Activated CD4-positive, alpha-beta T cell treated with anti-CD3 and anti-CD28 coated beads, Interleukin-2, amount 50 U/mL, for 24 hours (primary cell): ENCODE measurements at regions not wholly inside any gene's neighbourhood (a gene's known extent, or its start where the extent isn't known, plus 50 kb on each side); places are given as distances from the start of the nearest gene placed in this dataset.
"Not testable (repeated sequence)": the region's sequence is repeated elsewhere in the genome, so short reads cannot be mapped to it uniquely, and the experiment has no call there.

Source experiments
- DNase-seq, 2 donors: peaks; one replicate each; pipeline ENCODE4 v3.0.0-alpha.2; 2020; ENCODE audit warnings: low read depth in 1 of 2, low spot score in 1 of 2

DNA sequence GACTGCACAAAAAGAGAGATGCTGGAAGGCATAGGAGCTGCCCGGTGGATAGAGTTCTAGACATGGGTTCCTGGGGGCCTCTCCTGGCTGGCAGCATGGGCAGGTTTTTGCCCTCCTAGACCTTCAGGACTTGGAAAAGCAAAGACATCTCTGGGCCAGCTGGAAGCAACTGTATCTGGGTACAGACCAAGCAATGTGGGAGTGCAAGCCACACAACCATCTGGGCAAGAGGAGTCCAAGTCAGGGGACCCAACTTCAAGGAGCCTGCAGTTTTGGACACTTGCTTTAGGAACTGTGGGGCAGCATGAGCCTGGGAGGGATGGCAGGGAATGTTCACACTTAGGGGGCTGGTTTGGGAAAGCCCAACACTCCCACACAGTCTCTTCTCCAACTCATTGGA is 323.3 kb downstream of the GADD45G start:
- no peak for DNase-seq

DNA sequence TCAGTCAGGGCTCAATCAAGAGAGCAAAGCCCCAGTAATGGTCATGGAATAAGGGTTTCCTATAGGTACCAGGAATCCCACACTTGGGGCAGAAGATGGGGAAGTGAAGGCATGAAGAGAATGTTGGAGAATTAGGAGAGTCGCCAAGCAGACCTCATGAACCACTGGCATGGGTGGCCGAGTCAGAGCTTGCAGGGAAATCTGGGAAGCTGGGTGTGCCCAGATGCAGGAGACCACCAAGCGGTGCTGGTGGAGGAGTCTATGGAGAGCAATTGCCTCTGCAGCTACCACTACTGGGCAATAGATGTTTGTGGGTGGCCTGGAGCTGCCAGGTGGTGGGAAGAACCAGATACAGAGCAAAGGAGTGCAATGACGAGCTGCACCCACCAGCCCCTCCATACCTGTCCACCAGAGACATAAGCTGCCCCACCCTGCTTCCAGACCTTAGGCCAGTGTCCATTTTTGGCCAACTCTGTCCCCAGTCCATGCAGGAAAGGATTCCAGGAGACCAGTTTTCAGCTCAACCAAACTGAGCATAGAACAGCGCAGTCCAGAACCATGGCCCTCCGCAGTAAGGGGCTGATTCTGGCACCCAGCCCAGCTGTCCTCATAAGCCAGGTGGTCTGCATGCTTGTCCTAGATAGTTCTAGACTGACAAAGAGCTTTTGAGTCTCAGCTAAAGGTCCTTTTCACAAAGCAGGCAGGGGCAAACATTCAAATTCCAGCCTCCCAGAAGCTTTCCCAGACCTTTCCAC is 323.9 kb downstream of the GADD45G start:
- no peak for DNase-seq

DNA sequence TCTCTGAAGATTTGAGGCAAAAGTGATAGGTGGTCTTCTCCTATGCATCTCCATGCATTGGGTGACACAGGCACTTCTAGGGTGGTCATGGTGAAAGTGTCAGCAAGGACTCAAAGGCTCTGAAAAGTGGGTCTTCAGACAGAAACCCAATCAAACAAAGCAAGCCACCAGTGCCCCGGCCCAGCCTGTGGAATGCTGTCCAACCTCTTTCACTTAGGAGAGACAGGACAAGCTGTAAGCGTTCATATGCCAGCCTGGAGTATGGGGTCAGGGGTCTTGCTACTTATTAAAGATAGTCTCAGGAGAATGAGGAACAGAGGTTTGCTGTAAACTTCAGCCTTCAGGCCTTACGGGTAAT is 324.5 kb downstream of the GADD45G start:
- DNase-seq, result no peak

DNA sequence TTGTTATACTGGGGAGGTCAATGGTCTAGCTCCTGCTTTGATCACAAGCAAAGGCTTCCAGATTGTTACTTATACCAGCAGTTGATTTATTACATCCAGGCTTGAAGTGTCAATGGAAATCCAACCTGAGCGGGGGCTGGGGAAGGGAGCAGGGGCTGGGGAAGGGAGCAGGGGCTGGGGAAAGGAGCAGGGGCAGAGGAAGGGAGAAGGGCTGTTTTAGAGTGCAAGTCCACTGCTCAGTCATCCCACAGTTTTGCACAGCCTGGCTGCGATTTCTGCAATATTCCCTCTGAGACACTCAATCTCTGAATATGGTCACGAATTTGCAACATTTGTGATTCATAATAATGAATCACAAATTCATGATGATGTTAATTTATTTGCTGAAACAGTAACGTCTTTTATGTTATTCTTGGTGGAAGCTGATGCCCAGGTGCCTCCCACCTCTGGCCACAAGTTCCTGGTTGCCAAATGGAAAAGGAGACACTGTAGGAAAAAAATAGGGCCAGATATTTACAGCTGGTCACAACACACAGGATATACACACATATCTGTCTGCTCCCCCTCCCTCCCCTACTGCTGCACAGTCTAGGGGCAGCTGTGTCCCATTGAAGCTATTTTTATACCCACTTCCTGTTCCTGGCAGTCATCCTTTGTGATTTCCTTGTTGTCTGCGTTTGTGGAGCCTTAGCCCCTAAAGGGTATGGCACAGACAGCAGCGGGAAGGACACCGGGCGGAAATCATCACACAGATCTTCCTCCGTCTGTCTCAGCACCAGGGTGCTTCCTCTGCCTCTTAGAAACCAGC is 325.1 kb downstream of the GADD45G start:
- no peak for DNase-seq

DNA sequence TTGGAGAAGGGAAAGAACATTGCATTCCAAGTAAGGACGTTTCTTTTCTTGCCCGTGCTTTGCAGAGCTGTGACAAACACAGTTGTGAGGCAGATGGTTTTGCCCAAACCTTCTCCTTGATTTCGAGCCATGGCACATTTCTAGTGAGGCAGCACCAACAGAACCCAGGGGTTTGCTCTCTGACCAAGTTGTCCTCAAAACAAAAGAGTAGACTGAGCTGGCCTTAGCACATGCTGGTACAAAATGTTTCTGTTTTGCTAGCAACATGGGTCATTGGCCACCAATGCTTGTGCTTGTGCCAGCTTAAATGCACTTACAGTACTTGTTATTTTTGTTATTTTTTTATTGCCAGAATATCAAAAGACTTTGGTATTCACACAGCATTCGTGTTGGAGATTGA is 328.8 kb downstream of the GADD45G start:
- DNase-seq, result no peak

DNA sequence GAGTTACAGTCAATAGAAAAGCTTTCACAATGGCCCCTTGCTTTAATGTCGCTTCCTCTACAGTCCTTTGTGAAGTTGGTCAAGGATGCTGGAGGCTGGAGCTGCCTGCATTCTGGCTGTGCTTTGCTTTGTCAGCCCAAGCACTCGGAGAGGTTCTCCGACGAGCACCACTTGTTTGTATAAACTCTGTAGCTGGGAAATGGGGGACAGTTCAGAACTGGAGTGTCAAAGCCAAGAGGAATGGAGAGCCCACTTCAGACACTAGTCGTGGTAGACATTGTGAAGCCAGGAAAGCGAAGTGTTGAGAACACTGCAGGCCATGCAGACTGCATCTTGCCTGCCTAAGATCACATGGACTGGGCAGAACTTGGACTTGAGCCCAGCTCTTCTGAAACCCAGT is 330.3 kb downstream of the GADD45G start:
- no peak for DNase-seq

DNA sequence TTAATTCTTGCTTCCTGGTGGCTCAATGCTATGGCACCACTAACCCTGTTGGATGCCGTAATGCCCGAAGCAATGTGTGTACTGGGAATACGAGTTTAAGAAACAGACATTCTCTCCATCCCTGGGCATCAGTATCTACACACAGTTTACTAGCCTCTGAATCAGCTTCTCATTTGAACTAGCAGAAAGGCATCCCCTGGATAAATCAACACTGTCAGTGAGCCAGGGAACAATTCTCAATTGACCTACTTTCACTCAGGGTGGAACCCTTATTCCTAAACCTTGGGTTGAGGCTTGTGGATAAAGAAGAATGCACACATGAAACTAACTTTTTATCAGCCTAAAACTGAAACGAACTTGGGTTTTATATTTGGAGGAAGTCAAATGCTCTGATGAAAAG is 331.0 kb downstream of the GADD45G start:
- no peak for DNase-seq

DNA sequence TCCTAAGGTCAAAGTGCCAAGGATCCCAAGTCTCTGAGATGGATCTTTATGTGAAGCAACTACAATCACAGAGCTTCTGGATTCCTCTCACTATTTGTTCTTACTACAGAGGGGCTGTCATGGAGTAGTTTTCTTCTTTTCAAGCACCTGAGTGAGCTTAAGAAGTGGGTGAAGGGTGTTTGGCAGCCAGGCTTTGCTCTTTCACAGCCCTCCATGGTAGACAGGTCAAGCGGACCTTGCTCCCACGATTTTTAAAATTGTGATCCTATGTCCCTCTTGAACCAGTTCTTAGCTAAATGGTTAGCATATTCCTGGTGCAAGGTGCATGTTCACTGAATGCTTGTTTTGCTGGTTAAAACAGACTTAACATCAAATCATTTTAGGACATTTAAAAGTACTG is 332.2 kb downstream of the GADD45G start:
- no peak for DNase-seq

DNA sequence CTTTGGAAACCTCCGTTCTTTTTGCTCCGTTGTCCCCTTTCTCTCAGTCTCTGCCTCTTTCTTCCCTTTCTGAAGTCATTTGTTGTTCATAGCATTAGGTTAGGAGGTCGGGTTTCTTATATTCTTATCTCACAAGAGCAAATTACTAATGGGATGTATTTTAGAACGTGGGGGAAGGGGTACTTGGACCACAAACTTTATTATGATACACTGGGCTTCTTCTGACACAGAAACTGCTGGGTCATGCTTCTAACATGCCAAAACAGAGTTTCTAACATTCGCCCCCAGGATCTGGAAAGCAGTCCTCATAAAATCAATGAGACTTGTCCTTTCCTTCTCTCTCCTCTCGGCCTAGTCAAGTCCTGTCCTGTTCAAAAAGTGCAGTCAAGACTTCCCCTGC is 334.4 kb downstream of the GADD45G start:
- no peak for DNase-seq

DNA sequence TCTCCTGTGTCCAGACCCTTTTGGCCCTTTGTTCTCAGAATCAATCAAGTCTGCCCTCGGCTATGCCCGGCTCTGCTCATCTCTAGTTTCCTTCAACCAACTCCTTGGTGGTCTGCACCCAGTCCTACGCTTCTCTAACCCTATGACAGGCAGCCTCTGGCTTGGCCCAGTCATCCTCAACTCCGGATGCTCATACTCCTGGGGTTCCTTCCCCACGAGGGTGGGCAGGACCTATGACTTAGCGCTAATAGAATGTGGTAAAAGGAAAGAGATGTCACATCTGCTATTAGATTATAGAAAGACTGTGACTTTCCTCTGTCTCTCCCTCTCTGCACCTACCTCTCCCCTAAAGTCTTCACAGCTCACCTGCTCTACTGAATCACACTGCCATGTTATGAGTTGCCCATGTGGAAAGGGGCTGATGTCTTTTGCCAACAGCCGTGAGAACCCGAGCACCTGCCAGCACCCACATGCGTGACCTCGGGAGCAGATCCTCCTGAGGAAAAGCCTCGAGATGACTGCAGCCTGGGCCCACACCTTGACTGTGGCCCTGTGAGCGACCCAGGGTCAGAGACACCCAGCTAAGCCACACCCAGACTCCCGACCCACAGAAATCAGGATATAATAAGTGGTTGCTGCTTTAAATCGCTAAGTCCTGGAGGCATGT is 334.9 kb downstream of the GADD45G start:
- no peak for DNase-seq

DNA sequence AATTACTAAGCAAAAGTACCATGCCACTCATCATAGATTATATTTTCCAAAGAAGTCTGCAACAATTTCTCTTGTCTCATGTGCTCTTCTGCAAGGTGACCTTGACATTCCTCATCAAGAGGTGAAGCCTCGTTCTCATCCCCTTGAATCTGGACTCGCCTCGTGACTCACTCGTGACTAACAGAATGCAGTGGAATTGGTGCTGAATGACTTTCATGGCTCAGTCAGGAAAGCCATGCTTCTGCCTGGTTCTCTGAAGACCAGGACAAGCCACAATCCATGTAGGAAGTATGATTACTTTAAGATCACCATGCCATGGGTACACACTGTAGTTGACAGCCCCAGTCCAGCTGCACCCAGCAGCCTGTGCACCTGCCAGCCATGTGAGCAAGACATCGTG is 335.8 kb downstream of the GADD45G start:
- no peak for DNase-seq

DNA sequence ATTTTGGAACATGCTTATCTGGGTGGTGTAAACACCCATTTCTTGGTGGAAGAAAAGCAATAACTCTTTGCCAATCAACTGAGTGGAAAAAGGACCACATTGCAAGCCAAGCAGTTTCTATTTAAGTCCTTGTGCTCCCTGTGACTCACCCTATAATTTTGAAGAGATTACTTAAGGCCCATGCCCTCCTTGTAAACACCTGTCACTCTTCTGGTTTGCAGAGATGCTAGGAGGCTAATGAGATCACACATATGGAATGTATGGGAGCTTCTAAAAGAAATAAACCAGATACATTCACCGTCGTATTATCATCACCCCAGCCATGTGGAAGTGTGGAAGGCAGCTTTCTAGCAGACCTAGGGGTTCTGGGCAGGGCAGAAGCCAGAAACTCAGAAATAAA is 337.1 kb downstream of the GADD45G start:
- DNase-seq, result no peak

DNA sequence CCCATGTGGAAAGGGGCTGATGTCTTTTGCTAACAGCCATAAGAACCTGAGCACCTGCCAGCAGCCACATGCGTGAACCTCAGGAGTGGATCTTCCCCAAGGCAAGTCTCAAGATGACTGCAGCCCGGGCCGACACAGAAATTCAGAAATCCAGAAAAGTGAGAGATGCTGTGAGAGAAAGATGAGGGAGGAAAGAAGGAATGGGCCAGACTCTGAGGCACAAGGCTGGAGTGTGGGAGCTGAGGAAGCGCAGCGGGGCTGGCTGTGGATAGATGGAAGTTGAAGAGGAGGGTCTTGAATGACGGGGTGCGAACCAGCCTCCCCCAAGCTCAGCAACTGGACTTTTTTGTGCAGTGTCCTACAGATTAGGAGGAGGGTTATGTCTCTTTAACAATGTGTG is 337.8 kb downstream of the GADD45G start:
- no peak for DNase-seq

DNA sequence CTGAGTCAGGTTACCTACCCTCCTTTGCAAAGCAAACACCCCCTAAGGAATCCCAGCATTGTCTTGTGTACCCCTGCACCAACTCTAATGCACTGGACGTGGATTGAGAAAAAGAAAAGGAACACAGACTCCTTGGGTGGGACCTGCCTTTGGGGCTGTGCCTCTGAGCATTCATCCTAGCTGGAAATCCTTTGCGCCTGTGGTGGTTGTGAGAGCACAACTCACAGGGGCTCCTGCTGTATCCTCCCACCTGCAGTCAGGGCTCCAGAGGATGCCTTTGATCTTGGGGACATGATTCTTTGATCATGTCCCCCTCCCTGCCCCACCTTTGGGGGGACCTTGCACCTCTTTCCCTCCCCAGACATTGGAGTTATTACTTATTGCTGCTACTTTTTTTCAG is 338.5 kb downstream of the GADD45G start:
- no peak for DNase-seq

DNA sequence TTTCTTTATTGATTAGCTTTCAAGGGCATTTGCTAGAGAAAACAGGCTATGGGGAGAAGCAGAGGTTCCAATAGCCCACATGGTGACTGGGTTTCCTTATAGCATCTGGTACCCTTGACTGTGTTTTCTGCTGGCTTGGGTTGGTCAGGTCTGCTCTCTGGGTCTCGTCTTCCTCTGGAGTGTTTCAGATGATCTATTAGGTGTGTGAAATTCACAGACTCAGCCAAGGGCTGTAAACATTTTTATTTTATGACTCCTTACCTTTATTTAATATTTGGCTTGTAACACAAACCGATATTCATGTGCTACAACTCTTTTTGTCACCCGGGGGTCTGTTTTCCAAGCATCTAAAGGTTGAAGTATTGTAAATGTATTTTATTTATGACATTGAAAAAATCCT is 338.9 kb downstream of the GADD45G start:
- no peak for DNase-seq

DNA sequence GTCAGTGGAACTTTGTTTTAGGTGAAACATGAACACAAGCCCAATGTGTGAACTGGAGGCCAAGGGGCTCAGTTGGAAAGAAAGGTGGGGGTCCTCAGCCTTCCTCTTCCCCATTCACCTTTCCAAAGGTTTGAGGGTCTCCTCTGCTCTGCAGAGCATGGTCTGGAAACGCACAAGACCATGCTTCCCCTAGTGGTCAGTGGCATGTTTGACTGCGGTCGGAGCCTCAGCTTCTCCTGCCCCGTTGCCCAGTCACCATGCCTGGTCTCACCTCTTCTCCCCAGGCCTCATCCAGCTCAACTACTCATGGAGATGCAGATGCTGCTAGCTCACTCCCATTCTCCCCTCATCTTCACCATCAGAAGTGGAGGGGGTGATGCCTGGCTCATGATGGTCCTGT is 340.3 kb downstream of the GADD45G start:
- DNase-seq, result no peak

DNA sequence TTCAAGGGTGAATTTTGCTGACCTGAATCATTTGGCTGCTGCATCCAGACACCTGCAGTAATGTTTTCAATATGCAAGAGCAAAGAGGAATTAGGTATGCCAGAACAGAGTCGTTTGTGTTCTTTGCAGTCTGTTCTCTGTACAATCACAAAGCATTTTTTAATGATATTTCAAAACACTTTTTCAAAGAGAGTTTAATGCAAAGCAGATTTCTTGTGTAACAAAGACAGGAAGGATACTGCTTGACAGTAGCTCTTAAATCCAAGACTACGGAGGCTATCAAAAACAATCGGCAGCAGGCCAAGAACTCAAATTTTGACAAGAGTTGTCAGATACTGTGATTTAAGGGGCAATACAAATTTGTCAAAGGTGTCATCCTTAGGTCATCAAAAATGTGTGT is 341.9 kb downstream of the GADD45G start:
- no peak for DNase-seq

DNA sequence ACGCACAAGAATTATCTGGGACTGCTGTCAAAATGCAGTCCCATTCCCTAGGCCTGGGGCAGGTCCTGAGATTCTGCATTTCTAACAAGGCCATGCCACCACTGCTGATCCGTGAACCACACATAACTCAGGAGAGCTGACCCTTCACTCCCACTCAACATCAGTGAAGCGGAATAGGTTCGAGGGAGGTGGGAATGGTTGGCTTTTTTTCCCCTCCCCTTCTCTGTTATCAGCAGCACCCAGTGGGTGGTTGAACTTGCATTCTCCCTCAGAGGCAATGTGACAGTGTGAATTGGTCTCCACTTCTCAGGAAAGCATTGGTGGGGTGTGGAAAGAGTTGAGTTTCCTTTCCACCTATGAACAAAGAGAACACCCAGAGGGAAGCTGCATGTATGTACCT is 344.3 kb downstream of the GADD45G start:
- no peak for DNase-seq

DNA sequence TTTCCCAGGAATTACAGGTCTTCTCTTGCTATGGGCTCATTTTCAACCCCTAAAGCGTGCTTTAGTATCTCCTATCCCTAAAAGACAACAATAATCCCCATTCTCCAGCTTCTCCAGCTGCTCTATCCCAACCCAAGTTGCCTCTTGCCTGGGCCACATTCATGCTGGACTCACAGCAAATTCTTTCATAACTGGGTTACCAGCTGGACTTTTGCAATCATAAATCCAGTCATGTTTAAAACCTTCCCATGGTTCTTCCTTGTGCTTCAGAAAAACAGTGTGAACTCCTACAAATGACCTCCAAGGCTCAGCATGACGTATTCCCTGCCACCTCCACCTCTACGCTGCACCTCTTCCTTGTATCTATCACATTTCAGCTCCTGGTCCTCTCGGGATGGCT is 346.9 kb downstream of the GADD45G start:
- DNase-seq, result no peak

DNA sequence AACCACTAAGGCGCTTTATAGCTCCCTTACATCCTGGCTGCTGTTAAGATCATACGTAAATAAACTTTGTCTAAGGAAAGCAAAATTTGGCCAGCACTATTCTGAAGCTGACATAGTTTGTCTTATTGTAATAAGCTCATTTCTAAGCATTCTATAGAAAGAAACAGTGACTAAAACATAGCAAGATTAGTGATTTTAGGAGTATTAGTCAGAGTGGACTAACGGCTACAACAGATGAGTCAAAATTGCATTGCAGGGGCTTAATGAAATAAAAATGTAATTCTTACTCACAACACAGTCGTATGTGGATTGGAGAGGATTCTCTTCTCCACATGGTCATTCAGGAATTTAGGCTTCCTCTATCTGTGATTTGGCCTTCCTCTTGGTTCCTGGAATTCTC is 347.6 kb downstream of the GADD45G start:
- DNase-seq, result no peak

DNA sequence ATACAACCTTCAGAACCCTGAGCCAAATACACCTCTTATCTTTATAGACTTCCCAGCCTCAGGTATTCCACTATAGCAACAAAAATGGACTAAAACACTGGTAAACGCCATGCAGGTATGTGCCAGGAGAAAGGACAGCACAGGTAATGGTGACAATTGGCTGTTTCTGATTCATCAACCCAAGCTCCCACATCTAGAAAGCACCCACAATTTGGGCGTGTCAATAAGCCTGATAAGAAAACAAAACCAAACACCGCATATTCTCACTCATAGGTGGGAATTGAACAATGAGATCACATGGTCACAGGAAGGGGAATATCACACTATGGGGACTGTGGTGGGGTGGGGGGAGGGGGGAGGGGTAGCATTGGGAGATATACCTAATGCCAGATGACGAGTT is 348.5 kb downstream of the GADD45G start:
- not testable (repeated sequence) for DNase-seq
